ENCODE measurements at regions not wholly inside any gene's neighbourhood (a gene's known extent, or its start where the extent isn't known, plus 50 kb on each side); places are given as distances from the start of the nearest gene placed in this dataset.

GRCh38 chr15:96583671-96584070 is 253.2 kb downstream of the NR2F2 start:
- Histone ChIP-seq H3F3A (ENCODE audit: control insufficient read depth, insufficient read depth) (no peaks in the 10 kb centered on the region), H3K27ac (ENCODE audit: low read depth, low read length) (no peak overlapping the region)

DNA sequence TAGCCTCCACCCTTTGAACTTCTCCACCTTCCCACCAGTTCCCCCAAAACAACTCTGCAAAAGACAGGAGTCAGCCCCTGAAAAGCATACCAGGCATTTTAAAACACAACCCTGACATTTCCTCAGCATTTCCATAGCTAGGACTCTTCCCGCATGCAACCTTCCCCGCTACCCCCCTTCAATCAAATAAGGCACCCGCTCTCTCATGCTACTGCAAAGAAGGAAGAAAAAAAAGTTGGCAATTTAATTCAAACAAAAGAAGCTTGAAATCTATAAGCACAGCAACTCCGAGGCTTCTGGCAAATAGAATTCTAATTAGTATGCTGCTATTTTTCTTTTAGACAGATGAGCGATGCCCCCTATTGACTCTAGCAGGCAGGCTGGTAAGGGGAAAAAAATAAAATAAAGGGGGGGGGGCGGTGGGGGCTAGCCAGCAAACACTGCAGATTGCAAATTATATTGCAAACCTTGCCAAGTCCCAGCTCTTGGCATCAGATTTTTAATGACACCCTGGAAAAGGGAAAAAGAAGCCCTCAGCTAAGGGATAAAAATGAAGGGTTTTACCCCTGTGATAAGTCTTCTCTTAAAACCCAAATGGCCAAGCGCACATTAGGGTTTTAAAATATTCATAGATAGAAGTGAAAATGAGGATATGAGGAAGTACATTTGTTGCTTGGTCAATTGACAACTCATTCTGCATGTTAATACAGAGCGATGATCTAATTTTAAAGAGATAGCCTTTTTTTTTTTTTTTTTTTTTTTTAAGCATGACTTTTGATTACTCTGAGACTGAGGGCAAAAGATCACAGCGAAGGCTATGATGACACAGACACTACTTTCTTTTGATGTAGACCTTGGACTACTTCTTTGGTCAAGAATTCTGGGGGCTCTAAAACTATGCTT is 255.2 kb downstream of the NR2F2 start:
- Histone ChIP-seq H3K36me3 (ENCODE audit: control insufficient read depth, low read length) (no peaks in the 10 kb centered on the region), H3K4me3 (ENCODE audit: low read length) (no peak overlapping the region), H3K27me3 (ENCODE audit: control insufficient read depth, low read length) (no peaks in the 10 kb centered on the region), H3K27ac (ENCODE audit: low read depth, low read length) (no peak overlapping the region), H3K9me3 (ENCODE audit: control insufficient read depth, insufficient read depth, low read length) (no peaks in the 10 kb centered on the region), H3F3A (ENCODE audit: control insufficient read depth, insufficient read depth) (no peaks in the 10 kb centered on the region), H3K79me2 (ENCODE audit: control insufficient read depth, low read length) (no peaks in the 10 kb centered on the region), H4K20me1 (ENCODE audit: control insufficient read depth, insufficient read depth, low read depth, low read length) (no peaks in the 10 kb centered on the region), H3K4me1 (ENCODE audit: control insufficient read depth, low read length) (no peaks in the 10 kb centered on the region), H3K4me2 (ENCODE audit: low read length) (no peak overlapping the region), H3K9me2 (replicated peaks; ENCODE audit: control insufficient read depth, low read length) (no peaks in the 10 kb centered on the region)
- TF ChIP-seq EZH2phosphoT487 (IDR thresholded peaks at IDR 0.05; ENCODE audit: borderline replicate concordance, low read length) = no peak
- TF ChIP-seq CTCF (IDR thresholded peaks at IDR 0.05; ENCODE audit: low read depth, low read length, poor library complexity, severe bottlenecking) = no peak

More at GRCh38 chr15:96583671-96584070, 253.2 kb downstream of the NR2F2 start:
- Histone ChIP-seq H4K20me1 (ENCODE audit: control insufficient read depth, insufficient read depth, low read depth, low read length) (no peaks in the 10 kb centered on the region), H3K9me2 (replicated peaks; ENCODE audit: control insufficient read depth, low read length) (no peaks in the 10 kb centered on the region), H3K4me2 (ENCODE audit: low read length) (no peak overlapping the region), H3K4me3 (ENCODE audit: low read length) (no peak overlapping the region), H3K4me1 (ENCODE audit: control insufficient read depth, low read length) (no peaks in the 10 kb centered on the region), H3K36me3 (ENCODE audit: control insufficient read depth, low read length) (no peaks in the 10 kb centered on the region), H3K9me3 (ENCODE audit: control insufficient read depth, insufficient read depth, low read length) (no peaks in the 10 kb centered on the region), H3K79me2 (ENCODE audit: control insufficient read depth, low read length) (no peaks in the 10 kb centered on the region), H3K27me3 (ENCODE audit: control insufficient read depth, low read length) (no peaks in the 10 kb centered on the region)
- TF ChIP-seq EZH2phosphoT487 (IDR thresholded peaks at IDR 0.05; ENCODE audit: borderline replicate concordance, low read length) (no peak), CTCF (IDR thresholded peaks at IDR 0.05; ENCODE audit: low read depth, low read length, poor library complexity, severe bottlenecking) (no peak)

- H3K27ac ChIP-seq (ENCODE audit: low read depth, low read length) = no peak overlapping the region
- H3K4me1 ChIP-seq (ENCODE audit: control insufficient read depth, low read length) = no peaks in the 10 kb centered on the region
- H3K79me2 ChIP-seq (ENCODE audit: control insufficient read depth, low read length) = no peaks in the 10 kb centered on the region
- no peaks in the 10 kb centered on the region for H3K9me3 ChIP-seq (ENCODE audit: control insufficient read depth, insufficient read depth, low read length)
- no peaks in the 10 kb centered on the region for H3K36me3 ChIP-seq (ENCODE audit: control insufficient read depth, low read length)
- H3K4me2 ChIP-seq (ENCODE audit: low read length) = no peak overlapping the region
- H3F3A ChIP-seq (ENCODE audit: control insufficient read depth, insufficient read depth) = no peaks in the 10 kb centered on the region
- no peaks in the 10 kb centered on the region for H3K9me2 ChIP-seq (replicated peaks; ENCODE audit: control insufficient read depth, low read length)
- H3K4me3 ChIP-seq (ENCODE audit: low read length) = no peak overlapping the region
- no peaks in the 10 kb centered on the region for H3K27me3 ChIP-seq (ENCODE audit: control insufficient read depth, low read length)
- no peaks in the 10 kb centered on the region for H4K20me1 ChIP-seq (ENCODE audit: control insufficient read depth, insufficient read depth, low read depth, low read length)
- TF ChIP-seq CTCF (IDR thresholded peaks at IDR 0.05; ENCODE audit: low read depth, low read length, poor library complexity, severe bottlenecking) (no peak), EZH2phosphoT487 (IDR thresholded peaks at IDR 0.05; ENCODE audit: borderline replicate concordance, low read length) (no peak)
These were observed 256.4 kb downstream of the NR2F2 start for GRCh38 chr15:96586901-96587300.
